K562 (cell line): ENCODE measurements at regions not wholly inside any gene's neighbourhood (a gene's known extent, or its start where the extent isn't known, plus 50 kb on each side); places are given as distances from the start of the nearest gene placed in this dataset.
"Not testable (repeated sequence)": the region's sequence is repeated elsewhere in the genome, so short reads cannot be mapped to it uniquely, and the experiment has no call there.

Source experiments
- ATAC-seq: fragments of 200-7000 bp; cut with Tn5 transposase; 3 replicates; pipeline ENCODE4 v1.9.1; 2020; ENCODE audit warnings: moderate library complexity
- BruUV-seq: library from RNA; stranded (reverse); fragments of 400-500 nt; replicated peaks from 2 replicates; lab custom pipeline; 2021; lab: Mats Ljungman, UMichigan
- CTCF ChIA-PET: fragments of 300-600 bp; formaldehyde crosslinking; extraction: SDS; loops from one replicate; lab custom pipeline; 2021; ENCODE audit warnings: low intra/inter-chr PET ratio; lab: Yijun Ruan, JAX
- POLR2A ChIA-PET: fragments of 300-600, 350-650 bp; sonication (Branson Sonifier 250); formaldehyde crosslinking; extraction: SDS; loops from one replicate; lab custom pipeline; 2021; ENCODE audit warnings: antibody characterized with exemption, inconsistent platforms; lab: Yijun Ruan, JAX
- DNase-seq, 4 experiments: peaks; one replicate each; pipeline versions ENCODE4 v3.0.0 to v3.0.0-alpha.2; 2011 to 2018; ENCODE audit warnings: low spot score in 3 of 4, mixed read lengths in 3 of 4; ENCODE audit errors: extremely low read depth in 1 of 4
- FAIRE-seq: peaks from 2 replicates; lab custom pipeline; 2011; peaks lifted over from hg19 to GRCh38; lab: Jason Lieb, UNC
- H2AFZ ChIP-seq: 2 replicates; pipeline ENCODE4 v1.6.0; 2011; ENCODE audit warnings: low read depth, low read length, control low read depth, inconsistent platforms
- H3K27ac ChIP-seq: fragments of 200-600 bp; 3 replicates; pipeline ENCODE4 v1.8.0; 2011; ENCODE audit warnings: low read depth, mild to moderate bottlenecking, control low read depth, inconsistent platforms, low read length, moderate library complexity, mixed read lengths; ENCODE audit errors: extremely low read depth
- H3K27me3 ChIP-seq, 2 experiments: fragments of 300-600 bp in 1 of 2; 2 replicates in 1 of 2; 3 replicates in 1 of 2; pipeline versions ENCODE4 v1.6.0 to v1.8.0; 2011; ENCODE audit warnings: inconsistent platforms in 2 of 2, low read length in 2 of 2, mild to moderate bottlenecking in 1 of 2, mixed read lengths in 1 of 2, moderate library complexity in 1 of 2; ENCODE audit not compliant: control insufficient read depth in 2 of 2, insufficient read depth in 2 of 2
- H3K36me3 ChIP-seq: fragments of 300-600 bp; 3 replicates; pipeline ENCODE4 v1.8.0; 2011; ENCODE audit warnings: mild to moderate bottlenecking, low read length, inconsistent platforms; ENCODE audit not compliant: control insufficient read depth, insufficient read depth
- H3K4me1 ChIP-seq, 2 experiments: fragments of 200-600 bp in 1 of 2; replicated peaks in 1 of 2; 2 replicates in 1 of 2; 3 replicates in 1 of 2; pipeline versions ENCODE4 v1.5.1 to v1.8.0; 2011; ENCODE audit warnings: inconsistent platforms in 2 of 2, low read length in 2 of 2, mild to moderate bottlenecking in 1 of 2, mixed read lengths in 1 of 2, moderate library complexity in 1 of 2; ENCODE audit not compliant: control insufficient read depth in 2 of 2, insufficient read depth in 2 of 2
- H3K4me2 ChIP-seq: 2 replicates; pipeline ENCODE4 v1.6.1; 2011; ENCODE audit warnings: low read length, control low read depth, inconsistent platforms, mixed read lengths; ENCODE audit not compliant: insufficient read depth
- H3K4me3 ChIP-seq: fragments of 200-600 bp; sonication (generic), shearing (Covaris generic); 2 replicates; pipeline ENCODE4 v1.5.1; 2016; ENCODE audit warnings: control low read depth, inconsistent platforms
- H3K79me2 ChIP-seq: fragments of 200-600 bp; 3 replicates; pipeline ENCODE4 v1.8.0; 2011; ENCODE audit warnings: low read length, inconsistent platforms; ENCODE audit not compliant: control insufficient read depth, insufficient read depth
- H3K9ac ChIP-seq, 2 experiments: 2 replicates each; pipeline versions ENCODE4 v1.6.0 to v1.6.1; 2011; ENCODE audit warnings: low read depth in 2 of 2, low read length in 2 of 2, control low read depth in 1 of 2, inconsistent platforms in 1 of 2, mild to moderate bottlenecking in 1 of 2, mixed read lengths in 1 of 2; ENCODE audit not compliant: insufficient read depth in 1 of 2
- H3K9me1 ChIP-seq: one replicate; pipeline ENCODE4 v1.6.0; 2011; ENCODE audit warnings: inconsistent platforms, mild to moderate bottlenecking, low read length, moderate library complexity; ENCODE audit not compliant: control insufficient read depth, insufficient read depth
- H3K9me3 ChIP-seq: replicated peaks from 2 replicates; pipeline ENCODE4 v1.5.1; 2011; ENCODE audit warnings: low read depth, low read length, inconsistent platforms; ENCODE audit not compliant: control insufficient read depth, insufficient read depth
- H4K20me1 ChIP-seq: replicated peaks from 2 replicates; pipeline ENCODE4 v1.6.1; 2011; ENCODE audit warnings: low read length, inconsistent platforms, mixed read lengths; ENCODE audit not compliant: control insufficient read depth, insufficient read depth
- ATF3 ChIP-seq, 2 experiments: fragments of 450-650 bp in 1 of 2; sonication (generic) in 1 of 2; formaldehyde crosslinking in 1 of 2; IDR thresholded peaks in 1 of 2; conservative IDR thresholded peaks in 1 of 2; 2 replicates each; pipeline versions ENCODE4 v1.6.1 to v1.8.1; 2016 to 2023; ENCODE audit warnings: mild to moderate bottlenecking in 2 of 2, moderate library complexity in 2 of 2, inconsistent platforms in 1 of 2, missing genetic modification reagents in 1 of 2
- CEBPB ChIP-seq: fragments of 450-650 bp; IDR thresholded peaks from 2 replicates; pipeline ENCODE4 v1.6.1; 2016; ENCODE audit warnings: missing genetic modification characterization, missing compliant biosample characterization
- CEBPG ChIP-seq, 3 experiments: fragments of 200-800 bp in 1 of 3; sonication (Bioruptor generic) in 1 of 3; sonication (generic) in 1 of 3; formaldehyde crosslinking in 1 of 3; IDR thresholded peaks in 2 of 3; conservative IDR thresholded peaks in 1 of 3; 2 replicates each; pipeline versions ENCODE4 v1.6.1 to v1.8.0; 2016 to 2022; ENCODE audit warnings: missing compliant biosample characterization in 2 of 3, missing genetic modification characterization in 2 of 3, mild to moderate bottlenecking in 1 of 3, missing genetic modification reagents in 1 of 3
- CTCFL ChIP-seq: IDR thresholded peaks from 2 replicates; pipeline ENCODE4 v1.6.1; 2011; ENCODE audit warnings: borderline replicate concordance, low read depth, mild to moderate bottlenecking, moderate library complexity, low read length; ENCODE audit not compliant: insufficient read depth, poor library complexity, severe bottlenecking
- DACH1 ChIP-seq: fragments of 450-650 bp; IDR thresholded peaks from 2 replicates; pipeline ENCODE4 v1.6.1; 2018; ENCODE audit not compliant: partially characterized antibody
- E2F1 ChIP-seq: sonication (generic); formaldehyde crosslinking; IDR thresholded peaks from 2 replicates; pipeline ENCODE4 v1.8.1; 2023; ENCODE audit warnings: mild to moderate bottlenecking, missing genetic modification reagents, moderate library complexity
- E2F3 ChIP-seq: fragments of 250-450 bp; sonication (Bioruptor Pico); IDR thresholded peaks from 2 replicates; pipeline ENCODE4 v1.4.0; 2020; ENCODE audit warnings: mild to moderate bottlenecking
- GABPB1 ChIP-seq: sonication (generic); formaldehyde crosslinking; IDR thresholded peaks from 2 replicates; pipeline ENCODE4 v1.8.0; 2022; ENCODE audit warnings: mild to moderate bottlenecking, missing genetic modification reagents
- TBL1XR1 ChIP-seq, 2 experiments: IDR thresholded peaks; 2 replicates each; pipeline ENCODE4 v1.6.1; 2012; ENCODE audit warnings: improper control_type of control experiment in 2 of 2, low read length in 2 of 2, mild to moderate bottlenecking in 1 of 2
- TRIM24 ChIP-seq, 2 experiments: fragments of 450-650 bp; IDR thresholded peaks; 2 replicates each; pipeline ENCODE4 v1.6.1; 2016
- U2AF1 ChIP-seq: fragments of 200-400 bp; formaldehyde crosslinking; optimal IDR thresholded peaks from 2 replicates; pipeline ENCODE3; 2017; ENCODE audit warnings: mild to moderate bottlenecking, low read depth, low read length, moderate library complexity
- WGBS: fragments of 100-300 bp; shearing (Covaris generic); methylation state at CpG from one replicate; pipeline ENCODE4 v1.1.6; 2016; ENCODE audit warnings: low coverage, mixed read lengths; ENCODE audit not compliant: insufficient coverage; ENCODE audit errors: missing lambda C conversion rate; 5-methylcytosine and 5-hydroxymethylcytosine counted together
- in situ Hi-C: fragments of 300-500 bp; cut with MboI; formaldehyde crosslinking; loops from 4 replicates; pipeline ENCODE4 v1.15.0; 2018; ENCODE audit warnings: inconsistent platforms, mixed read lengths
- intact Hi-C: fragments of 100-400 bp; cut with micrococcal nuclease; formaldehyde crosslinking; loops from 2 replicates; pipeline ENCODE4 v1.14.2; 2022

- 7% methylated on average over 2 of the region's 2 CpGs for WGBS
- H4K20me1 ChIP-seq; H3K27me3 ChIP-seq; H3K9ac ChIP-seq; DNase-seq; H2AFZ ChIP-seq; H3K27ac ChIP-seq; H3K36me3 ChIP-seq; FAIRE-seq; H3K9me1 ChIP-seq; in situ Hi-C loops; H3K9me3 ChIP-seq; H3K79me2 ChIP-seq; ATAC-seq; BruUV-seq; CTCF ChIA-PET; POLR2A ChIA-PET; H3K4me1 ChIP-seq; H3K4me3 ChIP-seq; intact Hi-C loops; H3K4me2 ChIP-seq; TF ChIP-seq ATF3 (CRISPR knock-in tag; conservative IDR thresholded peaks at IDR 0.05); CEBPG (CRISPR knock-in tag; IDR thresholded peaks at IDR 0.05): not testable (repeated sequence)
- TF ChIP-seq TRIM24 (IDR thresholded peaks at IDR 0.05) (peak; percentile 48 to 67; a peak in 2 of 4 replicates), CEBPB (peak; percentile 57), ATF3 (IDR thresholded peaks at IDR 0.05) (0 out of 2 replicates have a peak, but pooled peaks have one; percentile 40), CEBPG (tag; conservative IDR thresholded peaks at IDR 0.05 in 1 of 2, IDR thresholded peaks at IDR 0.05 in 1 of 2) (0 out of 4 replicates have a peak, but pooled peaks of 1 of the 2 experiments have one; percentile 51)
Measured at GRCh38 chr1:172943138-172943537, 107.6 kb downstream of the TNFSF18 start.

GRCh38 chr1:172944931-172945330 is 105.8 kb downstream of the TNFSF18 start:
- POLR2A ChIA-PET = interaction anchor here (1.4 kb wide), 1 partner anchor 10 kb away, joined by 5 read pairs; no protein-coding TSS in a partner anchor
- H3K36me3 ChIP-seq = no peaks in the 10 kb centered on the region
- CTCF ChIA-PET = no interaction called here
- no peak for ATAC-seq
- intact Hi-C loops = no loop called here
- H3K27ac ChIP-seq = no peak overlapping the region
- H3K9me3 ChIP-seq = no peaks in the 10 kb centered on the region
- FAIRE-seq = no peak
- BruUV-seq = no TSS peak
- no peak overlapping the region for H3K4me3 ChIP-seq
- DNase-seq = no peak
- H3K27me3 ChIP-seq = no peaks in the 10 kb centered on the region
- H4K20me1 ChIP-seq = no peaks in the 10 kb centered on the region
- H3K79me2 ChIP-seq = no peaks in the 10 kb centered on the region
- H3K9me1 ChIP-seq = no peaks in the 10 kb centered on the region
- H3K4me2 ChIP-seq = no peak overlapping the region
- no peak overlapping the region for H3K9ac ChIP-seq
- in situ Hi-C loops = no loop called here
- H3K4me1 ChIP-seq = no peaks in the 10 kb centered on the region
- no peak overlapping the region for H2AFZ ChIP-seq
- TF ChIP-seq CTCFL (no peak), E2F3 (CRISPR knock-in tag) (no peak), GABPB1 (no peak), U2AF1 (no peak), TBL1XR1 (IDR thresholded peaks at IDR 0.05; ENCODE audit: low read length in 2 of 2) (no peak), DACH1 (no peak), E2F1 (CRISPR knock-in tag) (no peak)
